ENCODE measurements at regions not wholly inside any gene's neighbourhood (a gene's known extent, or its start where the extent isn't known, plus 50 kb on each side); places are given as distances from the start of the nearest gene placed in this dataset.

DNA sequence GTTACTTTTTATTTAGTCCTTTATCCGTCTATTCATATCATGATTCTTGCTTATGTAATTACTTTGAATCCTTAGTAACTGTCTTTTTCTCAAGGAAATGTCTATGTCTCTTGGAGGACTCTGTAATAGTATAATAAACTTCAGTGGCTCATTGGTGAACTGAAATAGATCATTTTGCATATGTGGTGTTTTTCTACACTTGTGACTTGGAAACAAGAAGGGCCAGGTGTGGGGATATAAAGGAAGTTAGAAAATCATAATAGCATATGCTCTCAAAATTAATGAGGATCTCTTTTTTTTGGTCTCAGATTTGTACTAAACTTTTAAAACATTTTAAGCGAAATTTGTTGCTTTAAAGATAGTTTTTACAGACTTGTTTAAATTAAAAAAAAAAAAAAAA lies 453.0 kb upstream of the CDH20 start:
- Histone ChIP-seq H3K27me3 (replicated peaks in 1 of 4; ENCODE audit: control insufficient read depth in 3 of 4, extremely low read depth in 1 of 4, insufficient read depth in 3 of 4, low read length in 3 of 4) (no peaks in the 10 kb centered on the region), H3K4me3 (ENCODE audit: extremely low read depth in 1 of 4, insufficient read depth in 2 of 4, low read depth in 3 of 4, low read length in 4 of 4) (no peak overlapping the region), H2AFZ (ENCODE audit: low read length) (no peak overlapping the region), H3K18ac (ENCODE audit: extremely low read depth, low read length) (no peak overlapping the region), H2BK120ac (replicated peaks; ENCODE audit: low read depth, low read length) (no peak overlapping the region), H4K20me1 (replicated peaks in 1 of 2; ENCODE audit: control insufficient read depth in 1 of 2, insufficient read depth in 2 of 2, low read length in 2 of 2) (no peaks in the 10 kb centered on the region), H3K14ac (ENCODE audit: insufficient read length) (no peak overlapping the region), H3K4me1 (replicated peaks in 1 of 4; ENCODE audit: control insufficient read depth in 3 of 4, insufficient read depth in 4 of 4, low read length in 3 of 4) (peaks cover 0 to 6% (median 3%) of the 10 kb centered on the region in 4 experiments; a peak in 4 of 7 replicates), H2BK5ac (ENCODE audit: low read depth, low read length) (no peak overlapping the region), H4K8ac (ENCODE audit: extremely low read depth, insufficient read depth, low read length) (no peak overlapping the region), H3K36me3 (ENCODE audit: control insufficient read depth in 2 of 4, insufficient read depth in 4 of 4, low read length in 3 of 4) (no peaks in the 10 kb centered on the region), H4K91ac (replicated peaks; ENCODE audit: insufficient read length, low read length) (no peak overlapping the region), H3K23me2 (ENCODE audit: low read depth, low read length) (peaks cover 2% of the 10 kb centered on the region; the same call in 1 of the 2 replicates), H3K9me3 (ENCODE audit: insufficient read depth in 2 of 2, low read depth in 1 of 2, low read length in 1 of 2) (no peaks in the 10 kb centered on the region), H2BK15ac (ENCODE audit: low read length) (no peak overlapping the region), H3K4me2 (ENCODE audit: insufficient read depth in 1 of 2, low read depth in 2 of 2, low read length in 2 of 2) (no peak overlapping the region), H3K79me2 (ENCODE audit: control insufficient read depth in 1 of 2, insufficient read depth in 2 of 2, low read length in 2 of 2) (no peaks in the 10 kb centered on the region), H2BK12ac (ENCODE audit: low read depth, low read length) (no peak overlapping the region), H2AK5ac (ENCODE audit: low read depth, low read length) (no peak overlapping the region), H3K56ac (replicated peaks; ENCODE audit: insufficient read length, low read depth, low read length) (no peak overlapping the region), H3K4ac (replicated peaks; ENCODE audit: insufficient read length, low read depth, low read length) (no peak overlapping the region), H4K5ac (ENCODE audit: insufficient read length, low read depth, low read length) (no peak overlapping the region), H3K9ac (replicated peaks in 1 of 4; ENCODE audit: extremely low read depth in 1 of 4, low read depth in 3 of 4, low read length in 3 of 4) (no peak overlapping the region), H2BK20ac (ENCODE audit: low read length) (no peak overlapping the region), H3K23ac (ENCODE audit: insufficient read length) (no peak overlapping the region), H3K27ac (ENCODE audit: low read depth, low read length) (no peak overlapping the region), H3K79me1 (ENCODE audit: low read depth, low read length) (no peaks in the 10 kb centered on the region)
- 83% methylated on average over 2 of the region's 2 CpGs; no CpG with 5 or more reads in 1 of the 2 experiments for WGBS, 2 experiments (ENCODE audit: extremely low coverage in 1 of 2, insufficient coverage in 1 of 2, insufficient read length in 1 of 2, insufficient replicate concordance in 2 of 2, low coverage in 1 of 2, low lambda C conversion rate in 2 of 2, missing lambda C conversion rate in 1 of 2)
- DNase-seq (ENCODE audit: low read depth in 1 of 2, low spot score in 2 of 2): no peak
- ChIA-PET POLR2A (ENCODE audit: partially characterized antibody) (no interaction called here), CTCF (ENCODE audit: partially characterized antibody) (no interaction called here)
- FAIRE-seq: no peak
- TF ChIP-seq CBX8 (IDR thresholded peaks at IDR 0.05; ENCODE audit: borderline replicate concordance, low read depth, low read length) (no peak), E2F6 (IDR thresholded peaks at IDR 0.05) (no peak), SRF (IDR thresholded peaks at IDR 0.05; ENCODE audit: low read depth, low read length) (no peak), SP1 (IDR thresholded peaks at IDR 0.05; ENCODE audit: low read depth, low read length) (no peak), SAP30 (IDR thresholded peaks at IDR 0.05; ENCODE audit: insufficient read depth, insufficient replicate concordance, low read length) (no peak), POLR2AphosphoS5 (IDR thresholded peaks at IDR 0.05; ENCODE audit: low read depth, low read length) (no peak), RAD21 (IDR thresholded peaks at IDR 0.05 in 1 of 2, conservative IDR thresholded peaks at IDR 0.05 in 1 of 2; ENCODE audit: low read depth in 2 of 2, low read length in 2 of 2) (no peak), ATF2 (IDR thresholded peaks at IDR 0.05; ENCODE audit: low read length) (no peak), RNF2 (IDR thresholded peaks at IDR 0.05; ENCODE audit: borderline replicate concordance, low read depth, low read length, missing control alignments, poor library complexity, severe bottlenecking) (no peak), JUND (IDR thresholded peaks at IDR 0.05; ENCODE audit: low read length) (no peak), KDM4A (IDR thresholded peaks at IDR 0.05; ENCODE audit: low read depth, low read length, severe bottlenecking) (no peak), EGR1 (IDR thresholded peaks at IDR 0.05; ENCODE audit: borderline replicate concordance, low read depth, low read length) (no peak)

All from H1 (cell line).